K562 (cell line): ENCODE measurements at regions not wholly inside any gene's neighbourhood (a gene's known extent, or its start where the extent isn't known, plus 50 kb on each side); places are given as distances from the start of the nearest gene placed in this dataset.

Experiments used
- ATAC-seq: fragments of 200-7000 bp; cut with Tn5 transposase; 3 replicates; pipeline ENCODE4 v1.9.1; 2020; ENCODE audit warnings: moderate library complexity
- BruUV-seq: library from RNA; stranded (reverse); fragments of 400-500 nt; replicated peaks from 2 replicates; lab custom pipeline; 2021; lab: Mats Ljungman, UMichigan
- CTCF ChIA-PET: fragments of 300-600 bp; formaldehyde crosslinking; extraction: SDS; loops from one replicate; lab custom pipeline; 2021; ENCODE audit warnings: low intra/inter-chr PET ratio; lab: Yijun Ruan, JAX
- POLR2A ChIA-PET: fragments of 300-600, 350-650 bp; sonication (Branson Sonifier 250); formaldehyde crosslinking; extraction: SDS; loops from one replicate; lab custom pipeline; 2021; ENCODE audit warnings: antibody characterized with exemption, inconsistent platforms; lab: Yijun Ruan, JAX
- DNase-seq, 4 experiments: peaks; one replicate each; pipeline versions ENCODE4 v3.0.0 to v3.0.0-alpha.2; 2011 to 2018; ENCODE audit warnings: low spot score in 3 of 4, mixed read lengths in 3 of 4; ENCODE audit errors: extremely low read depth in 1 of 4
- FAIRE-seq: peaks from 2 replicates; lab custom pipeline; 2011; peaks lifted over from hg19 to GRCh38; lab: Jason Lieb, UNC
- H2AFZ ChIP-seq: 2 replicates; pipeline ENCODE4 v1.6.0; 2011; ENCODE audit warnings: low read depth, low read length, control low read depth, inconsistent platforms
- H3K27ac ChIP-seq: fragments of 200-600 bp; 3 replicates; pipeline ENCODE4 v1.8.0; 2011; ENCODE audit warnings: low read depth, mild to moderate bottlenecking, control low read depth, inconsistent platforms, low read length, moderate library complexity, mixed read lengths; ENCODE audit errors: extremely low read depth
- H3K27me3 ChIP-seq, 2 experiments: fragments of 300-600 bp in 1 of 2; 2 replicates in 1 of 2; 3 replicates in 1 of 2; pipeline versions ENCODE4 v1.6.0 to v1.8.0; 2011; ENCODE audit warnings: inconsistent platforms in 2 of 2, low read length in 2 of 2, mild to moderate bottlenecking in 1 of 2, mixed read lengths in 1 of 2, moderate library complexity in 1 of 2; ENCODE audit not compliant: control insufficient read depth in 2 of 2, insufficient read depth in 2 of 2
- H3K36me3 ChIP-seq: fragments of 300-600 bp; 3 replicates; pipeline ENCODE4 v1.8.0; 2011; ENCODE audit warnings: mild to moderate bottlenecking, low read length, inconsistent platforms; ENCODE audit not compliant: control insufficient read depth, insufficient read depth
- H3K4me1 ChIP-seq, 2 experiments: fragments of 200-600 bp in 1 of 2; replicated peaks in 1 of 2; 2 replicates in 1 of 2; 3 replicates in 1 of 2; pipeline versions ENCODE4 v1.5.1 to v1.8.0; 2011; ENCODE audit warnings: inconsistent platforms in 2 of 2, low read length in 2 of 2, mild to moderate bottlenecking in 1 of 2, mixed read lengths in 1 of 2, moderate library complexity in 1 of 2; ENCODE audit not compliant: control insufficient read depth in 2 of 2, insufficient read depth in 2 of 2
- H3K4me2 ChIP-seq: 2 replicates; pipeline ENCODE4 v1.6.1; 2011; ENCODE audit warnings: low read length, control low read depth, inconsistent platforms, mixed read lengths; ENCODE audit not compliant: insufficient read depth
- H3K4me3 ChIP-seq: fragments of 200-600 bp; sonication (generic), shearing (Covaris generic); 2 replicates; pipeline ENCODE4 v1.5.1; 2016; ENCODE audit warnings: control low read depth, inconsistent platforms
- H3K79me2 ChIP-seq: fragments of 200-600 bp; 3 replicates; pipeline ENCODE4 v1.8.0; 2011; ENCODE audit warnings: low read length, inconsistent platforms; ENCODE audit not compliant: control insufficient read depth, insufficient read depth
- H3K9ac ChIP-seq, 2 experiments: 2 replicates each; pipeline versions ENCODE4 v1.6.0 to v1.6.1; 2011; ENCODE audit warnings: low read depth in 2 of 2, low read length in 2 of 2, control low read depth in 1 of 2, inconsistent platforms in 1 of 2, mild to moderate bottlenecking in 1 of 2, mixed read lengths in 1 of 2; ENCODE audit not compliant: insufficient read depth in 1 of 2
- H3K9me1 ChIP-seq: one replicate; pipeline ENCODE4 v1.6.0; 2011; ENCODE audit warnings: inconsistent platforms, mild to moderate bottlenecking, low read length, moderate library complexity; ENCODE audit not compliant: control insufficient read depth, insufficient read depth
- H3K9me3 ChIP-seq: replicated peaks from 2 replicates; pipeline ENCODE4 v1.5.1; 2011; ENCODE audit warnings: low read depth, low read length, inconsistent platforms; ENCODE audit not compliant: control insufficient read depth, insufficient read depth
- H4K20me1 ChIP-seq: replicated peaks from 2 replicates; pipeline ENCODE4 v1.6.1; 2011; ENCODE audit warnings: low read length, inconsistent platforms, mixed read lengths; ENCODE audit not compliant: control insufficient read depth, insufficient read depth
- NKRF ChIP-seq: fragments of 450-650 bp; IDR thresholded peaks from 2 replicates; pipeline ENCODE4 v1.6.1; 2016; ENCODE audit warnings: borderline replicate concordance
- ZBTB26 ChIP-seq: fragments of 450-650 bp; formaldehyde crosslinking; IDR thresholded peaks from 2 replicates; pipeline ENCODE4 v1.4.0; 2022; ENCODE audit warnings: missing genetic modification characterization
- ZNF23 ChIP-seq: fragments of 250-450 bp; sonication (Bioruptor Pico); IDR thresholded peaks from 2 replicates; pipeline ENCODE4 v1.4.0; 2020; ENCODE audit warnings: mild to moderate bottlenecking
- WGBS: fragments of 100-300 bp; shearing (Covaris generic); methylation state at CpG from one replicate; pipeline ENCODE4 v1.1.6; 2016; ENCODE audit warnings: low coverage, mixed read lengths; ENCODE audit not compliant: insufficient coverage; ENCODE audit errors: missing lambda C conversion rate; 5-methylcytosine and 5-hydroxymethylcytosine counted together
- in situ Hi-C: fragments of 300-500 bp; cut with MboI; formaldehyde crosslinking; loops from 4 replicates; pipeline ENCODE4 v1.15.0; 2018; ENCODE audit warnings: inconsistent platforms, mixed read lengths
- intact Hi-C: fragments of 100-400 bp; cut with micrococcal nuclease; formaldehyde crosslinking; loops from 2 replicates; pipeline ENCODE4 v1.14.2; 2022

GRCh38 chrX:33589316-33589715, 378.0 kb upstream of the DMD start:
- ChIA-PET POLR2A (no interaction called here), CTCF (no interaction called here)
- no TSS peak for BruUV-seq
- no peaks in the 10 kb centered on the region for H4K20me1 ChIP-seq
- H2AFZ ChIP-seq = no peak overlapping the region
- no peak overlapping the region for H3K4me2 ChIP-seq
- DNase-seq (no peak), ATAC-seq (no peak), FAIRE-seq (no peak)
- H3K9me3 ChIP-seq = no peaks in the 10 kb centered on the region
- no peaks in the 10 kb centered on the region for H3K9me1 ChIP-seq
- no peak overlapping the region for H3K9ac ChIP-seq
- no peaks in the 10 kb centered on the region for H3K27me3 ChIP-seq
- no peak for TF ChIP-seq ZNF23 (CRISPR knock-in tag)
- 0% methylated on average over 1 of the region's 1 CpG for WGBS
- intact Hi-C loops (no loop called here), in situ Hi-C loops (no loop called here)
- H3K79me2 ChIP-seq = no peaks in the 10 kb centered on the region
- H3K4me3 ChIP-seq = no peak overlapping the region
- no peaks in the 10 kb centered on the region for H3K4me1 ChIP-seq
- no peak overlapping the region for H3K27ac ChIP-seq
- no peaks in the 10 kb centered on the region for H3K36me3 ChIP-seq

GRCh38 chrX:33543757-33544156, 332.4 kb upstream of the DMD start:
- FAIRE-seq (no peak), DNase-seq (no peak), ATAC-seq (no peak)
- no peak overlapping the region for H3K4me3 ChIP-seq
- CTCF ChIA-PET = no interaction called here
- H3K36me3 ChIP-seq = no peaks in the 10 kb centered on the region
- H2AFZ ChIP-seq = no peak overlapping the region
- H3K27ac ChIP-seq = no peak overlapping the region
- TF ChIP-seq ZBTB26 (CRISPR knock-in tag) (no peak), NKRF (no peak)
- TF ChIP-seq, all 486 proteins: peak for 0
- Histone ChIP-seq H3K27me3 (no peaks in the 10 kb centered on the region), H4K20me1 (no peaks in the 10 kb centered on the region), H3K9me1 (no peaks in the 10 kb centered on the region), H3K4me1 (no peaks in the 10 kb centered on the region), H3K79me2 (no peaks in the 10 kb centered on the region), H3K9ac (no peak overlapping the region), H3K9me3 (no peaks in the 10 kb centered on the region; the same call in none of the 2 replicates), H3K4me2 (no peak overlapping the region)
- WGBS = 7% methylated on average over 4 of the region's 4 CpGs
- POLR2A ChIA-PET = no interaction called here
- no TSS peak for BruUV-seq
- in situ Hi-C loops (no loop called here), intact Hi-C loops (no loop called here)
